Lung microvascular endothelial cell (primary cell): ENCODE measurements at regions not wholly inside any gene's neighbourhood (a gene's known extent, or its start where the extent isn't known, plus 50 kb on each side); places are given as distances from the start of the nearest gene placed in this dataset.
"Not testable (repeated sequence)": the region's sequence is repeated elsewhere in the genome, so short reads cannot be mapped to it uniquely, and the experiment has no call there.

Experiments
- DNase-seq, 2 donors: peaks; one replicate each; pipeline versions ENCODE4 v3.0.0 to v3.0.0-alpha.2; 2010; ENCODE audit warnings: low read depth in 2 of 2

DNA sequence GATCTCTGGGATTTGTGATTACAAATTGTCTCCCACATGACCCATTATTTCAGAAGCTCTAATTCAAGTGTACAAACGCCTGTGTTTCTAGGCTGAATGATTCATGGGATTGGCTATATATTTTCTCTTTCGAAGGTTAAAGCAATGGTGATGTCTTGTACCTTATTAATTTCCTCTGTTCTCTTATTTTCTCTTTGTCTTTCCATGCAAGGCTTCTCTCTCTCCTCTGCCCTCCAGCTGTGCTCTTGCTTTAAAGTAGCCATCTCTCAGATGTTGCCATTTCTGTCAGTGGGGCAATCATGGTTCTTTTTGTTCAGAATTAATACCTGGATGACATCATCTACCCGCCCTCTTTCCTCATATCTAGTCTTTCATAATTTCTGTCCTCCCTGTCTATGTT, 184.3 kb upstream of the ATP10B start:
- DNase-seq: no peak

DNA sequence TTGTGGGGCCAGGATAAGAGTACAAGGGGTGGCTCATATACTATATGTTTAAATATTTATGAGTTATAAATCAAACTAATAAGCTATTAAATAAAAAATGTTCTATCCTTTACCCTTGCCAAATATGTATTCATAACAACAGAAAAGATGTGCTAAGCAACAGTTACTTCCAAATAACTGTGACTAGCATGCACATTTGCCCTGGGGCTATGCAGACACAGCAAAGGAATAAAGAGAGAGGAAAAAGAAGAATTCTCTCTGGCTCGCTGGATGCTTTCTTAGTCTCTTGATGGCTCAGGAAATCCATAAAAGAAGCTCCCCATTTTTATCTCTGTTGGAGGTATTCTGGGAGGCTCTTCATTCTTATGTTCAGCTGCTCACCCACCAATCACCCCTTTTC, 182.4 kb upstream of the ATP10B start:
- no peak for DNase-seq

DNA sequence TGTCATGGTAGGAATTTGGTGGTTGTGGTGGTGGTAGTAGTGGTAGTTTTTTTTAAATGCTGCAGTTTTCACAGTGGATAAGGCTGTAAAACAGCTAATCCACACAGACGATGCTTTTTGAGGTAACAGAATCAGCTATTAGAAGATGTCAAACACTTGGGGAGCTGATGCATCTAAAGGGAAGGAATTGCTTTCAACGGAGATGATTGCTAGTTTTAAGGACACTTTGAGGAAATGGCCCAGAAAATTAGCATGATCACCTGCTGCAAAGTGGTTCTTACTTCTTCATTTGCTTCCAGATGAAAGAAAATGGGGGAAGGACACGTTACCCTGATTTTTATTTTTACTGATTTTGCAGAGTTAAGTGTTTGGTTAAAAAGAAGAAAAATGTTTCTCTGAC, 178.2 kb upstream of the ATP10B start:
- no peak for DNase-seq

DNA sequence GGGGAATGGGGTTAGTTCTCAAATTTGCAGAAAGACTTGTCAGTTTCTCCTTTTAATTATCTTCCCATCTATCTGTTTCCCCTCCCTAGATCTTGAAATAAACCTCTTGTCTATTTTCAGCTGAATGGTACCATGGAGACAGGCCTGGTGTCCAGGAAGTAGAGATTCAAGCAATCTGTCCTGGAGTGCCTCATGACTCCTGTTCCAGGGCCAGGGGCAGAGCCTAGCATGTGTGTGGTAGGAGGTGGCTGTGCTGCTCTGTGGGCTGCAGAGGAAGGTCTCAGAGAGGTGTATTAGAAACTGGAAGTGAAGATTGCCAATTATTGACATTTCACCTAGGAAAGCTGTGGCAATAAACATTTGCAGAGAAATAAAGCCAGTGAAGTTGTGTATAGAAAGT, 175.8 kb upstream of the ATP10B start:
- no peak for DNase-seq

DNA sequence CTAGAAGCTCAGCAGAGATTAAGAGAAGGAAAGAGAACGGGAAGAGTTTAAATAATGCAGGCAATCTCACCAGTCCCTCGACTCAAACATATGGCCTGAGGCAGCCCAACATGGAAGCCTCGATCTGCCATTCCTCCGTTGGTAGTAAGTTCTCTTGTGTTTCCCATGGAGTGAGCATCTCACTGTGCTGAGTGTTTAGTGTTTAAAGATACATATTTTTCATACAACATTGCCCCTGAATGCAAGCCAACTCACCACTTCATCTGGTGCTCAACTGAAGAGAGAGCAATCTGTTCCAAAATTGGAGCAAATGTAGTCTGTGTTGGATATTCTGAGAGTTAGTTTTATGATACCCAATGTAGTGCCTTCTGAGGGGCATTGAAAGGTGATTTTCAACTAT, 171.5 kb upstream of the ATP10B start:
- DNase-seq: no peak

DNA sequence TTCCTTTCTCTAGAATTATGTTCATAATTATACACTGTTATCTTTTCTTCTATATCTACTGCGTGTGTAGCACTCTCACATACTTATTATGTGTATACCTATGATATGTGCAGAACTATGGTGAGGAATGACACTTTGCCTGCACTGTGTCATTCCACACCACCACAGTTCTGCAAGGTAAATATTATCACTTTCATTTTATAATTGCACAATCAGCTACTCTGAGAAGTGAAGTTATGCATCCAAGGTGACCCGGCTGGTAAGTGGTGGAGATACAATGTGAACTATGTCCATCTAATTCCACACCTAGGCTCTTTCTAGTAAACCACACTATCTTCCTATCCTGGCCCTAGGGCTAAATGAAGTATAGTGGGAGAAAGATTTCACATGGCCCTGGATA, 170.1 kb upstream of the ATP10B start:
- no peak for DNase-seq

DNA sequence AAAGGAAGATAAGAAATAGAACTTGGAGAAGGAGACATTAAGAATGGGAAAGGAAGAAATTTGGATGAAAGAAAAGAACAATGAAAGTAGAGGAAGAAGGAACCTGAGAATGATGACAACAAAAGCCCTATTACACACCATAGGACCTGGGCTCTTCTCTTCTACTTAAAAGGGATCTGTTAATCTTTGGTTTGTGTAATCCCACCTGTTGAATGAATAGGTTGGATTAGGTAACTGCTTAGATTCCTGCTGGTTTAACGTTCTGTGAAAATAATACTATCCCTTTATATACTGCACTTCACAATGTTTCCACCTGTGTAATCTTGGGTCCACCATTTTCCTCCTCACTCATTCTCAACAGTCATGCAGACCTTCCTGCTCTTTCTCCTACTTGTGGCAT, 157.8 kb upstream of the ATP10B start:
- no peak for DNase-seq

DNA sequence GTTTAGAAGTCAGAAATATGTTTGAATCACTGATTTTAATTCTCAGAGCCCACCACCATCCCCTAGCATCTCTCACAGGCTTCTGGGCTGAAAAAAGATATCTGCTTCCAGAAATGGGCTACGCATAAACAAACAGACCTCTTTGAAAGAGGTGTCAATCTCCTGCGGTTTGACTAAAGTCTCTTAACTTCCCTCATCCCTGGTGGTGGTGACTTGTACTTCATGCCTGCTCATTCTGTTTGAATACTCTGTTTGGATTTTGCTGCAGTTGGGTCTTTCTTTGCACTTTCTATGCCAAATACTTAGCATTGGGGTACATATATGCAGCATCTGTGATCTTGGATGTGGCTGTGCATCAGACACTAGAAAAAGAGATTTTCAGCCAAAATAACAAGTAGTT, 157.2 kb upstream of the ATP10B start:
- DNase-seq: no peak

DNA sequence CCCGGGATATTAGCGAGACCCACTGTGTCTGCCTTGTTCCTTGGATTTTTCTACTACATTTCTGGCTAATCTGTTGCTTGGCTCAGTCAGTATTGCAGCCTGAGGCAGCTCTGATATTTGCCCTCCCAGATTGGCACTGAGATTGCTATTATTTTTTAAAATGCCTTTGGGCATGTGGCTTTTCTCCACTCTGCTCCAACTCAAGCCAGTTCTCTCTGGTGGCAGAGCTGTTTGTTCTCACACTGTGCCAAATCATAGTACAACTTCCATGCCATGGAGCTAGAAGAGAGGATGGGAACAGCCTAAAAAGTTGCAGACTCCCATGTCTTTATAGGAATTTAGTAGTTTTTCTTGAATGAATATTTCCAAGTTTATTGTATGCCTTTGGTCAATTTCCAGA, 155.9 kb upstream of the ATP10B start:
- no peak for DNase-seq

DNA sequence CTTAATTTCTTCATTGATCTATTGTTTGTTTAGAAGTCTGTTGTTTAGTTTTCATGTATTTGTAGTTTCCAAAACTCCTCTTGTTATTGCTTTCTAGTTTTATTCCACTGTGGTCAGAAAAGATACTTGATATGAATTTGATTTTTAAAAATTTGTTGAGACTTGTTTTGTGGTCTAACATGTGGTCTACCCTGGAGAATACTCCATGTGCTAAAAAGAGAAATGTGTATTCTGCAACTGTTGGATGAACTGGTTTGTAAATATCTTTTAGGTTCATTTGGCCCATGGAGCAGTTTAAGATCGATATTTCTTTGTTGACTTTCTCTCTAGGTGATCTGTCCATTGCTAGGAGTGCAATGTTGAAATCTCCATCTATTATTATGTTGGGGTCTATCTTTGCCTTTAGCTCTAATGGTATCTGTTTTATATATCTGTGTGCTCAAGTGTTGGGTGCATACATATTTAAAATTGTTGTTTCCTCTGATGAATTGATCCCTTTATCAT, 150.6 kb upstream of the ATP10B start:
- no peak for DNase-seq

DNA sequence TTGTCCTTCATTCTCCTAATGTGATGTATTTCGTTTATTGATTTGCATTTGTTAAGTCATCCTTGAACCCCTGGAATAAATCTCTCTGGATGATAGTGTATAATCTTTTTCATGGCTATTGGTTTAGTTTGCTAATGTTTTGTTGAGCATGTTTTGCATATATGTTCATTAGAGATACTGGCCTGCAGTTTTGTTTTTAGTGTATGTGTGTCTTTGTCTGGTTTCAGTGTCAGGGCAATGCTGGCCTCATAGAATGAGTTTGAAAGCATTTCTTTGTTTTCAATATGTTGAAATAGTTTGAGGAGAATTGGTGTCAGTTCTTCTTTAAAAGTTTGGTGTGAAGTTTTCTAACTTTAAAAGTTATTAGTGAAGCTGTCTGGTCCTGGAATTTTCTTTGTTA, 149.6 kb upstream of the ATP10B start:
- DNase-seq: no peak

DNA sequence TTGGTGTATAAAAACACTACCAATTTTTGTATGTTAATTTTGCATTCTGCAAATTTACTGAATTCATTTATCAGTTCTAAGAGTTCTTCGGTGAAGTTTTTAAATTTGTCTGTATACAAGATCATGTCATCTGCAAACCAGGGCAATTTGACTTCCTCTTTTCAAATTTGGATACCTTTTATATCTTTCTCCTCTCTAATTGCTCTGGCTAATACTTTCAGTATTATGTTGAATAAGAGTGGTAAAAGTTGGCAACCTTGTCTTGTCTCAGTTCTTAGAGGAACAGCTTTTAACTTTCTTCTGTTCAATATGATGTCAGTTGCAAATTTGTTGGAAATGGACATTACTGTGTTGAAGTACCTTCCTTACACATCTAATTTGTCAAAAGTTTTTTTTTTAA, 149.1 kb upstream of the ATP10B start:
- DNase-seq: not testable (repeated sequence)

DNA sequence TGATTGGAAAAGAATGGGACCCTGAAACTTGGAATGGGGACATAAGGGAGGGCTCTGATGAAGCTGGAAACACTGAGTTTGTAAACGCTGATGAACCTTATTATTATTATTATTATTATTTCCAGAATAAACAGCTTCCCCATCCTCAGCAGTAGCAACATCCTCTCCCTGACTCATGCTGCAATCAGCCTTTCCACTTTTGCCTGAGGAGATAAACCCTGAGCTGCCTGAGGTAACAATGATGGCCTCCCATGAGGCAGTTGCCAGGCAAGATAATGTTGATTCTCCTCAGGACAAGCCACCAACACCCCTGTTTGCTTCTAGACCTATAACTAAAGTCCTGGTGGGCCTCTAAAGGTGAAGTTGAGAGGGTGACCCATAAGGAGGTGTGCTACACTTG, 139.2 kb upstream of the ATP10B start:
- no peak for DNase-seq

DNA sequence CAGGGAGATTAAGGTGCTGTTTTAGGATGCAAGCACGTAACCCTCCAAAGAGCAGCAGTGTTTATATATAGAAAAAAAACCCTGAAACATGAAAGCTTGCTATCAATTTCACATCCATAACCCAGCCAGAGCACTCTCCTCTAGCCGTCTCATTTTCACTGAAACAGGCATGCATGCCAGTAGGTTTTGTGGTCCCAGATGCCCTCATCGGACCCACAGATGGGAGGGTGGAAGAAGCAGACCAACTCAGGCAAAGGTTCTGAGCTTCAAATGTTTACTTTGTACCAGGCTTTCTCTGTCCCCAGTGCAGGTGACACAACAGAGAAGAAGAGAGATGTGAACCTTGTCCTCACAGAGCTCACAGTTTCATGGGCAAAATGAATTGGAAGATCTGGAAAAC, 127.4 kb upstream of the ATP10B start:
- no peak for DNase-seq

DNA sequence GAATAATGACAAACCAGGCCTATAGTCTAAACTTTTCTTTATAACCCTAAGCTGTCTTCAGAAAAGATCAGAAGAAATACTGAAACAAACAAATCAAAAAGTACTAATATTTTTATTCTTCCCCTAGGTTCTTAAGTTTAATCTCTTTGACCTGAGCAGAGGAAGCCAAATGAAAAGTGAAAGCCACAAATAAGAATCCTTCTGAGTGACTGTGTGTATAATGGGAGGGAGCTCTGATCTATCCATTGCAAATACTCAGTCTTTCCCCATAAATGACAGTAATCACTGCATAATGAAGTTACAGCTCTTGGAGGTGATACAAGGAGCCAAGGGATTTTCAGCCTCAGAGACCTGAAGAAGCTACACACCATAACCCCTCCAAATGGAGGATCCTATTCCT, 126.9 kb upstream of the ATP10B start:
- no peak for DNase-seq

DNA sequence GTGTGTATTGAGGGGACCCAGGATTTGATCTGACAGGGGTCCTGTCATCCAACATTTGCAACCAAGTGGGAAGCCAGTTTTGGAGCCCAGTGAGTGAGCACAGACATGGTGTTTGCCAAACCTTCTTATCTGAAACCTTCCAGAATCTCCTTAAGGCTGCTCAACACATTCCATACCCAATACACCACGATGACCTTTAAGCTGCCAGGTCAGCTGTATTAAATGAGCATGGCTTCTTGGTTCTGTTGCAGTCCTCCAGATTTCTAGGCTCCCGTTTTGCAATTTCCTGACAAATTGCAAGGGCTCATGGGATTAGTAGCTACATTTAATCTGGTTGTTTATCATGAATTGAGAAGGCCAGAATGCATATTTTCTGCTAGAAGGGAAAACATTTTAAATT, 124.2 kb upstream of the ATP10B start:
- no peak for DNase-seq

DNA sequence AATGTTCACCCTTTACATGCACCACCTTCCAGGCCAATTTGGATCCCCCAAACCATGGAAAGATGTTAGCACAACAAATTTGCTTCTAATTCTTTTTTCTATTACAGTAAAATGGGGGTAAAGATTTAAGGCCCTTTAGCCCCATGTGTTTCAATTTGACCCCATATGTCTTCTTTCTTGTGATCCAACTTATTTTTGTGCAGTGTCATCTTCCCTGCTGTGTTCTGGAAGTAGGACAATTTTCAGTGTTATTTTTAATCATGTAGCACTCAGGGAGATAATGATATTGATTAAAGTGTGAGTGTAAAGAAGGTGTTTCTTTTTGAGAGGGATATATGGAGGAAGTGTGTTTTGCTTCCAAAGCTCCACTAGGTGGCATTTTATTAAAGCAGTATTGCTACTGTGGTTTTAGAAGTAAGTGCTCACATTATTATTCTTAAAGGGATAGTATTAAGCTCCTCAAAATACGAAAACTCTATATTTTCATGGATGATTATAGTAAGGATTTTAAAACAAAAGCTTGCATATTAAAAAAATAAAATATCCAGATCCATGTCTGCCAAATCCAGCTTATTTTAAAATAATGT, 118.7 kb upstream of the ATP10B start:
- no peak for DNase-seq

DNA sequence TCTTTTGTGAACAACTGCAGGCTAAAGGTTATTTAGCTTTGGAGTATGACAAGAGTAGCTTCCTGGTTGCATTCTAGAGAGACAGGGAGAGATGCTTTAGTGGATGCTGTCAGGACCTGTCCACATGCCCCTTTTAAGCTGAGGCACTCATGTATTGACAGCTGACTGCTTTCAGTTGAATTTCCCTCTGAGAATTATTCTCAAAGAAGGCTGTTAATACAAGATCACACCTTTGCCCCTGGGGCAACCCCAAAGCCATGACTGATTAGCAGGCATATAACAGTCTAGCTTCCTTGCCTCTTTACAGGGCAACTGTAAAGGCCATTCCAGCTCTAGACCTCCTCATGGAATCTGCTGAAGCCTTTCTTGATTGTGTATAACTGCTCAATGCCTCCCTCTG, 117.6 kb upstream of the ATP10B start:
- no peak for DNase-seq

DNA sequence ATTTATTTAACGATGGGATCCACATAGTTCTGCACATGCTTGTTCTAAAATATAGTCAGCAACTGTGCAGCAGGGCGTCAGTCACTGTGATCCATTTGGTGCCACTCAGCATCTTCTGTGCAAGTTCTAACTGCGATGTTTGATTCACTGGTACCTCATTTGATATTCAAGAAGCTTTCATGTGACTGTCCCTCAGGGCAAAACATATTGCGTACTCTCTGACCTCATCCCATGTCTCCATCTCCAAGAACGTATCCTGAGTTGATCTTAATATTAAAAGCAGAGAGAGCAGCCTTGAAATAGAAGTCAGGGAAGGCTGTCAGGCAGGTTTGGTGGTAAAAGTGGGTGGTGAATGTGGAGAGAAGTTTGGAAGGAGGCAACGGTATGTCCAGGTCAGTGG, 116.5 kb upstream of the ATP10B start:
- DNase-seq: no peak

DNA sequence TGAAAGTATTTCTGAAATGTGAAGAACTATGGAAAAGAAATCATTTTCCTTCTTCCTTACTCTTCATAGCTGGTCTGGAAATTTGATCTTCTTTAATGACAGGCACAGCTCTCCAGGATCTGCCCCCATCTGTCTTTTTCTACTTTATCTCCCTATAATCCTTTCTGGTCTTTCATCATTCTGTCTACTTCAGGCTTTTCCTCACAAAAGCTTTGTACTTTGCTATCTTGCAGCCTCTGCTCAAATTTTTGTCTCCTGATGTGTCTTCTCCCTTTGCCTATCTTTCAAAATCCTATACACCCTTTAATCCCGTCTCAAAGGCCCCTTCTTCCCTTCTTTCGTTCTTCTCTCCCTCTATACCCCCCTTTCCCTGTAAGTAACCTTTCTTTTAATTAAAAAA, 114.9 kb upstream of the ATP10B start:
- no peak for DNase-seq

DNA sequence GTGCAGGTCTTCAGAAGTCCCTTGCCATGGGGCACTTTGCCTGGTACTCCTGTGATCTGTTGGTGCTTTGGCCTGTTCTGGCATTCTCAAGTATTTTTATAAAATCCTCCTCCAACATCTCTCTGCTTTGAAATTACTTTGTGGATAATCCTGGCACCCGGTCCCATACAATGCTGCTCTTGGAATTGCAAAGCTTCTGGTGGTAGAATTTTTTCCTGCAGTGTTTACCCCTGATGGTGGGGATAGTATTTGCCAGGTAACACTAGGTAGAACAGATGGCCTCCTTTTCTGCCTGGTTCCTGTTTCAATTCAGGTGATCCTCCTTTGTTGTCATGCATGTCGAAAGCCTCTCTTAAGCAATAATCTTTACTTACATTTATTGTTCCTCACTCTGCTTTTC, 109.8 kb upstream of the ATP10B start:
- no peak for DNase-seq

DNA sequence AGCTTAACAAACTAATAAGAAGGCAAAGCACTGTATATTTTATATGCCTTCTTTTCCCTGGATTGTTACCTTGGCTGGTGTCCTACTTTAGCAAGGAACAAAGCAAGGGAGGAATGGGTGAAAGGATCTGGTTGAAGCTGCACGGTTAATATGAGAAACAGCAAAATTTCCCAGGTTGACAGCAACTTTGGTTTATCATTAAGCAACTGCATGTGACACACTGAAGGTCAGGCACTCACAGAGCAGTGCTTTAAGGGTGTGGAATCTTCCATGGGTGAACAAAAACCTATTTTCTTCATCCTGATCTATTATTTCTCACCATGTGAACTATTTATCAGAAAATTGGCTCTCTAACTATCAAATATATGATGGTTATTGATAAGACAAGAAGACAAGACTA, 109.0 kb upstream of the ATP10B start:
- no peak for DNase-seq

DNA sequence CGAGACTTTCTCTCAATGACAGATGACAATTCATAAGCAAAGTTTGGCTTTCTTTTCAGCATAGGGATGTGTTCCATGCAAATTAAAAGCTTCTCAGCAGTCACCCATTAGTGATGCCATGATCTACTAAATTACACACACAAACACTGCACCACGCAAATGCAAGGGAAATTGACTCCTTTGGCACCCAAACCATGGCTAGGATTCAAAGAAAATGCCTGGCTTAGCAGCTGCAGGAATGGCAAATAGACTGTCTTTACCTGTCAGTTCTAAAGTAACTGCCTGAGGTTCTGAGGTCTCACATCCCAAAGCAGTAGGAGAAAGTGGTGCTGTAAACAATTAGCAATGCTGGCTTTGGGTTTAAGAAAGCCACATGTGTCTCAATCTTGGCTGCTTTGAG, 108.6 kb upstream of the ATP10B start:
- no peak for DNase-seq

DNA sequence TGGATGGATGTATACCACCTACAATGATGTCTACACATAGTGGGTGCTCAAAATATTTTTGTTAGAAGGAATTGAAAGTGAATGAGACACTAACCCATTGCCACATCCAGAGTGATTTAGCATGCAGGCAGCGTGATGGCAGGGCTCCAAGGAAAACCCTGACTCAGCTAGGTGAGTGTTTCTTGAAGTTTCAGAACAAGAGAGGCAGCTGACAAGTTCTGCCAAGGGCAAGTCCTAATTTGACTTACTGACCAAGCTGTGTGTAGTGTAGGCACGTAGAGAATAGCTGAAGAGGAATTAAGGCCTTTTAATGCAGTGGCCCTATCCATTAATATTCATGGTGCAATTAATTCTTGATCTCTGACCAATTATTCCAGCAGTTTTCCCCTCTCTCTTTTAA, 107.8 kb upstream of the ATP10B start:
- DNase-seq: no peak
